Esophagus muscularis mucosa (tissue), 4 donors: ENCODE measurements at regions not wholly inside any gene's neighbourhood (a gene's known extent, or its start where the extent isn't known, plus 50 kb on each side); places are given as distances from the start of the nearest gene placed in this dataset.

Experiments used
- DNase-seq: peaks from one replicate; pipeline ENCODE4 v3.0.0-alpha.2; 2017; ENCODE audit errors: extremely low spot score
- H3K27ac ChIP-seq, 4 donors: fragments of 200-600 bp; sonication (generic); replicated peaks in 1 of 4; 1 replicate in 3 of 4; 2 replicates in 1 of 4; pipeline ENCODE4 v1.5.1; 2016 to 2019; ENCODE audit warnings: mild to moderate bottlenecking in 1 of 4
- H3K27me3 ChIP-seq, 4 donors: fragments of 200-600 bp; sonication (generic); one replicate each; pipeline versions ENCODE4 v1.5.1 to v1.6.0; 2016 to 2019
- H3K36me3 ChIP-seq, 4 donors: fragments of 200-600 bp; sonication (generic); one replicate each; pipeline ENCODE4 v1.5.1; 2016 to 2019
- H3K4me1 ChIP-seq, 4 donors: fragments of 200-600 bp; sonication (generic); one replicate each; pipeline ENCODE4 v1.5.1; 2016 to 2019
- H3K4me3 ChIP-seq, 4 donors: fragments of 200-600 bp; sonication (generic); 1 replicate in 2 of 4; 2 replicates in 2 of 4; pipeline ENCODE4 v1.5.1; 2016 to 2019; ENCODE audit warnings: mild to moderate bottlenecking in 4 of 4, moderate library complexity in 1 of 4
- H3K9me3 ChIP-seq, 4 donors: fragments of 200-600 bp; sonication (generic); 1 replicate in 3 of 4; 2 replicates in 1 of 4; pipeline ENCODE4 v1.5.1; 2016 to 2019
- CTCF ChIP-seq, 3 experiments: fragments of 200-600 bp in 2 of 3; fragments of 450-650 bp in 1 of 3; sonication (generic) in 2 of 3; IDR thresholded peaks; one replicate each; pipeline ENCODE4 v1.5.1; 2017 to 2019; ENCODE audit warnings: antibody characterized with exemption in 3 of 3, mild to moderate bottlenecking in 2 of 3, moderate library complexity in 1 of 3
- EP300 ChIP-seq: sonication (generic); formaldehyde crosslinking; IDR thresholded peaks from one replicate; pipeline ENCODE4 v1.6.1; 2017; ENCODE audit warnings: antibody characterized with exemption
- POLR2A ChIP-seq: fragments of 450-650 bp; IDR thresholded peaks from one replicate; pipeline ENCODE4 v1.6.1; 2017; ENCODE audit warnings: antibody characterized with exemption, moderate library complexity, mild to moderate bottlenecking, low read depth
- POLR2AphosphoS5 ChIP-seq, 2 donors: sonication (generic); formaldehyde crosslinking; IDR thresholded peaks; one replicate each; pipeline ENCODE4 v1.6.1; 2017; ENCODE audit warnings: antibody characterized with exemption in 2 of 2
- WGBS: methylation state at CpG from one replicate; pipeline ENCODE4 v1.1.5; 2018; 5-methylcytosine and 5-hydroxymethylcytosine counted together
- intact Hi-C: fragments of 100-400 bp; cut with DNase I; formaldehyde crosslinking; loops from one replicate; pipeline ENCODE4 v1.15.1; 2023

GRCh38 chr5:3349704-3350565 lies 245.7 kb upstream of the IRX1 start:
- no peak overlapping the region for H3K27ac ChIP-seq
- H3K9me3 ChIP-seq = peaks cover 0 to 9% (median 0%) of the 10 kb centered on the region in 4 donors
- peaks cover 0 to 33% (median 0%) of the 10 kb centered on the region in 4 donors for H3K27me3 ChIP-seq
- no peaks in the 10 kb centered on the region for H3K36me3 ChIP-seq
- no peak for TF ChIP-seq POLR2A
- intact Hi-C loops = no loop called here
- no peak overlapping the region for H3K4me3 ChIP-seq
- 89% methylated on average over 8 of the region's 10 CpGs for WGBS
- no peaks in the 10 kb centered on the region for H3K4me1 ChIP-seq
- no peak for DNase-seq

- TF ChIP-seq POLR2AphosphoS5 (IDR thresholded peaks at IDR 0.05) = no peak
- TF ChIP-seq EP300 = no peak
- no peak for TF ChIP-seq POLR2A
- TF ChIP-seq CTCF (IDR thresholded peaks at IDR 0.05) = no peak
- Histone ChIP-seq H3K27ac (no peak overlapping the region), H3K36me3 (no peaks in the 10 kb centered on the region), H3K27me3 (peaks cover 0 to 37% (median 0%) of the 10 kb centered on the region in 4 donors), H3K4me3 (no peak overlapping the region), H3K4me1 (no peaks in the 10 kb centered on the region), H3K9me3 (peaks cover 0 to 9% (median 0%) of the 10 kb centered on the region in 4 donors)
- 78% methylated on average over 22 of the region's 22 CpGs for WGBS
- intact Hi-C loops = no loop called here
- no peak for DNase-seq
These were observed 246.8 kb upstream of the IRX1 start for GRCh38 chr5:3348576-3349535.

- Histone ChIP-seq H3K36me3 (no peaks in the 10 kb centered on the region), H3K27me3 (peaks cover 0 to 33% (median 0%) of the 10 kb centered on the region in 4 donors), H3K4me3 (no peak overlapping the region), H3K9me3 (peaks cover 0 to 9% (median 0%) of the 10 kb centered on the region in 4 donors), H3K4me1 (no peaks in the 10 kb centered on the region), H3K27ac (no peak overlapping the region)
- no peak for DNase-seq
- TF ChIP-seq CTCF (IDR thresholded peaks at IDR 0.05) = no peak
- no peak for TF ChIP-seq POLR2A
- no peak for TF ChIP-seq POLR2AphosphoS5 (IDR thresholded peaks at IDR 0.05)
- 79% methylated on average over 3 of the region's 5 CpGs for WGBS
- intact Hi-C loops = no loop called here
These were observed 247.9 kb upstream of the IRX1 start for GRCh38 chr5:3347741-3348140.

- peaks cover 0 to 9% (median 0%) of the 10 kb centered on the region in 4 donors for H3K9me3 ChIP-seq
- H3K4me1 ChIP-seq = no peaks in the 10 kb centered on the region
- H3K27me3 ChIP-seq = peaks cover 0 to 20% (median 0%) of the 10 kb centered on the region in 4 donors
- no peak overlapping the region for H3K27ac ChIP-seq
- H3K36me3 ChIP-seq = no peaks in the 10 kb centered on the region
- intact Hi-C loops = no loop called here
- TF ChIP-seq POLR2A = no peak
- TF ChIP-seq POLR2AphosphoS5 (IDR thresholded peaks at IDR 0.05) = no peak
- no peak for TF ChIP-seq CTCF (IDR thresholded peaks at IDR 0.05)
- no peak for TF ChIP-seq EP300
- no peak for DNase-seq
- 87% methylated on average over 20 of the region's 26 CpGs for WGBS
- no peak overlapping the region for H3K4me3 ChIP-seq
These were observed 249.4 kb upstream of the IRX1 start for GRCh38 chr5:3346111-3346820.
